ES-I3 (cell line): ENCODE measurements at regions not wholly inside any gene's neighbourhood (a gene's known extent, or its start where the extent isn't known, plus 50 kb on each side); places are given as distances from the start of the nearest gene placed in this dataset.

ENCODE experiments used
- H3K36me3 ChIP-seq: 2 replicates; pipeline ENCODE4 v1.6.1; 2013; ENCODE audit warnings: mild to moderate bottlenecking, low read length, control low read depth, moderate library complexity; ENCODE audit not compliant: insufficient read depth
- H3K4me1 ChIP-seq: 2 replicates; pipeline ENCODE4 v1.6.1; 2013; ENCODE audit warnings: mild to moderate bottlenecking, control low read depth, low read length; ENCODE audit not compliant: insufficient read depth
- H3K9ac ChIP-seq: 2 replicates; pipeline ENCODE4 v1.6.1; 2013; ENCODE audit warnings: low read depth, mild to moderate bottlenecking, low read length, moderate library complexity
- H3K9me3 ChIP-seq: 2 replicates; pipeline ENCODE4 v1.6.1; 2013; ENCODE audit warnings: mild to moderate bottlenecking, low read length, moderate library complexity; ENCODE audit not compliant: control insufficient read depth, insufficient read depth

- Histone ChIP-seq H3K9ac (no peak overlapping the region), H3K9me3 (no peaks in the 10 kb centered on the region), H3K4me1 (no peaks in the 10 kb centered on the region), H3K36me3 (no peaks in the 10 kb centered on the region)
Measured at GRCh38 chr3:117746066-117746465, 1036.5 kb downstream of the TUSC7 start.

- no peak overlapping the region for H3K9ac ChIP-seq
- no peaks in the 10 kb centered on the region for H3K9me3 ChIP-seq
Measured at GRCh38 chr3:117748131-117748530, 1038.6 kb downstream of the TUSC7 start.

GRCh38 chr3:117750674-117751269, 1041.2 kb downstream of the TUSC7 start:
- Histone ChIP-seq H3K4me1 (no peaks in the 10 kb centered on the region), H3K9ac (no peak overlapping the region), H3K9me3 (no peaks in the 10 kb centered on the region), H3K36me3 (no peaks in the 10 kb centered on the region)

More at GRCh38 chr3:117748131-117748530, 1038.6 kb downstream of the TUSC7 start:
- no peaks in the 10 kb centered on the region for H3K36me3 ChIP-seq
- no peaks in the 10 kb centered on the region for H3K4me1 ChIP-seq

GRCh38 chr3:117751651-117752050, 1042.1 kb downstream of the TUSC7 start:
- no peaks in the 10 kb centered on the region for H3K4me1 ChIP-seq

GRCh38 chr3:117752984-117753717, 1043.6 kb downstream of the TUSC7 start:
- H3K4me1 ChIP-seq, result no peaks in the 10 kb centered on the region
- H3K9ac ChIP-seq, result no peak overlapping the region
- no peaks in the 10 kb centered on the region for H3K9me3 ChIP-seq
- no peaks in the 10 kb centered on the region for H3K36me3 ChIP-seq

More at GRCh38 chr3:117751651-117752050, 1042.1 kb downstream of the TUSC7 start:
- H3K9ac ChIP-seq, result no peak overlapping the region
- H3K36me3 ChIP-seq, result no peaks in the 10 kb centered on the region
- no peaks in the 10 kb centered on the region for H3K9me3 ChIP-seq

GRCh38 chr3:117754058-117754457, 1044.5 kb downstream of the TUSC7 start:
- H3K9me3 ChIP-seq, result no peaks in the 10 kb centered on the region
- H3K36me3 ChIP-seq, result no peaks in the 10 kb centered on the region
- H3K4me1 ChIP-seq, result no peaks in the 10 kb centered on the region
- no peak overlapping the region for H3K9ac ChIP-seq

- Histone ChIP-seq H3K9ac (no peak overlapping the region), H3K4me1 (no peaks in the 10 kb centered on the region), H3K9me3 (no peaks in the 10 kb centered on the region), H3K36me3 (no peaks in the 10 kb centered on the region)
Measured at GRCh38 chr3:117754841-117755240, 1045.3 kb downstream of the TUSC7 start.

- H3K36me3 ChIP-seq, result no peaks in the 10 kb centered on the region
Measured at GRCh38 chr3:117756563-117756962, 1047.0 kb downstream of the TUSC7 start.

GRCh38 chr3:117761703-117762620, 1052.4 kb downstream of the TUSC7 start:
- no peaks in the 10 kb centered on the region for H3K36me3 ChIP-seq
- no peaks in the 10 kb centered on the region for H3K9me3 ChIP-seq
- peaks cover 4% of the 10 kb centered on the region; the same call in 1 of the 2 replicates for H3K4me1 ChIP-seq
- no peak overlapping the region for H3K9ac ChIP-seq

More at GRCh38 chr3:117756563-117756962, 1047.0 kb downstream of the TUSC7 start:
- no peaks in the 10 kb centered on the region for H3K9me3 ChIP-seq
- no peak overlapping the region for H3K9ac ChIP-seq
- H3K4me1 ChIP-seq, result no peaks in the 10 kb centered on the region

GRCh38 chr3:117762621-117763037, 1053.0 kb downstream of the TUSC7 start:
- Histone ChIP-seq H3K9ac (no peak overlapping the region), H3K4me1 (peaks cover 4% of the 10 kb centered on the region; the same call in 1 of the 2 replicates), H3K36me3 (no peaks in the 10 kb centered on the region), H3K9me3 (no peaks in the 10 kb centered on the region)

- H3K4me1 ChIP-seq, result peaks cover 4% of the 10 kb centered on the region; the same call in 1 of the 2 replicates
- H3K9me3 ChIP-seq, result no peaks in the 10 kb centered on the region
- H3K36me3 ChIP-seq, result no peaks in the 10 kb centered on the region
- no peak overlapping the region for H3K9ac ChIP-seq
Measured at GRCh38 chr3:117763561-117763960, 1054.0 kb downstream of the TUSC7 start.

GRCh38 chr3:117768581-117768980, 1059.0 kb downstream of the TUSC7 start:
- H3K36me3 ChIP-seq, result no peaks in the 10 kb centered on the region
- no peaks in the 10 kb centered on the region for H3K9me3 ChIP-seq
- H3K4me1 ChIP-seq, result no peaks in the 10 kb centered on the region
- H3K9ac ChIP-seq, result no peak overlapping the region

GRCh38 chr3:117774130-117774529, 1064.6 kb downstream of the TUSC7 start:
- H3K36me3 ChIP-seq, result no peaks in the 10 kb centered on the region
- no peaks in the 10 kb centered on the region for H3K4me1 ChIP-seq

GRCh38 chr3:117786349-117786748, 1076.8 kb downstream of the TUSC7 start:
- Histone ChIP-seq H3K36me3 (no peaks in the 10 kb centered on the region), H3K9me3 (no peaks in the 10 kb centered on the region), H3K4me1 (peaks cover 28% of the 10 kb centered on the region), H3K9ac (no peak overlapping the region)

More at GRCh38 chr3:117774130-117774529, 1064.6 kb downstream of the TUSC7 start:
- Histone ChIP-seq H3K9me3 (no peaks in the 10 kb centered on the region), H3K9ac (no peak overlapping the region)
